GM12892 (cell line): ENCODE measurements at regions not wholly inside any gene's neighbourhood (a gene's known extent, or its start where the extent isn't known, plus 50 kb on each side); places are given as distances from the start of the nearest gene placed in this dataset.

Experiments
- DNase-seq: peaks from one replicate; pipeline ENCODE4 v3.0.0; 2011; ENCODE audit not compliant: insufficient read length
- FAIRE-seq: peaks from 2 replicates; lab custom pipeline; 2011; peaks lifted over from hg19 to GRCh38; lab: Jason Lieb, UNC
- POLR2A ChIP-seq: IDR thresholded peaks from 2 replicates; pipeline ENCODE4 v1.6.1; 2011; ENCODE audit warnings: low read depth, low read length, control low read depth
- POLR2AphosphoS5 ChIP-seq: IDR thresholded peaks from 2 replicates; pipeline ENCODE4 v1.6.1; 2011; ENCODE audit warnings: low read depth, low read length, control low read depth
- TAF1 ChIP-seq: IDR thresholded peaks from 2 replicates; pipeline ENCODE4 v1.6.1; 2011; ENCODE audit warnings: low read depth, mild to moderate bottlenecking, control low read depth, low read length, borderline replicate concordance

DNA sequence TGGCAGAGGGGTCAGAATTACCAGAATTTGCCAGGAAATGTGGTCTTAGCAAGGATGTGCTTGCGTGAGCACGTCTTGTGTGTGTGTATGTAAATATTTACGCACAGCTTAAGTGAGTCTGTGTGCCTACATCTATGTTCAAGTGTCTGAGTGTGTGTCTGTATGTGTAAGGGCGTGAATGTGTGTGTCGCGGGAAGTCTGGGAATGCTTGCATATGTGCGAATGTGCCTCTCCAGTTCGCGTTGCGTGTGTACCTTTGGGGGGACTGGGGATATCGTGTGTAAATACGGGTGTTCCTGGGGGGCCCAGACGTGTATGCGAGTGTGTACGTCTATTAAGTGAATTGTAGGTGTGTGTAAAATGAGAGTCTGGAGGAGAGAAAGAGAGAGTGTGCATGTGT is 68.6 kb upstream of the POU3F1 start:
- TF ChIP-seq POLR2AphosphoS5 (no peak), POLR2A (no peak), TAF1 (no peak)
- FAIRE-seq (no peak), DNase-seq (no peak)

- no peak for FAIRE-seq
- no peak for DNase-seq
- TF ChIP-seq TAF1: no peak
- no peak for TF ChIP-seq POLR2A
- TF ChIP-seq POLR2AphosphoS5: no peak
Observed at GRCh38 chr1:38114241-38115026, 67.8 kb upstream of the POU3F1 start.

GRCh38 chr1:38113159-38113666 is 66.6 kb upstream of the POU3F1 start:
- FAIRE-seq: no peak
- DNase-seq: no peak
- TF ChIP-seq TAF1: no peak
- no peak for TF ChIP-seq POLR2AphosphoS5
- no peak for TF ChIP-seq POLR2A

DNA sequence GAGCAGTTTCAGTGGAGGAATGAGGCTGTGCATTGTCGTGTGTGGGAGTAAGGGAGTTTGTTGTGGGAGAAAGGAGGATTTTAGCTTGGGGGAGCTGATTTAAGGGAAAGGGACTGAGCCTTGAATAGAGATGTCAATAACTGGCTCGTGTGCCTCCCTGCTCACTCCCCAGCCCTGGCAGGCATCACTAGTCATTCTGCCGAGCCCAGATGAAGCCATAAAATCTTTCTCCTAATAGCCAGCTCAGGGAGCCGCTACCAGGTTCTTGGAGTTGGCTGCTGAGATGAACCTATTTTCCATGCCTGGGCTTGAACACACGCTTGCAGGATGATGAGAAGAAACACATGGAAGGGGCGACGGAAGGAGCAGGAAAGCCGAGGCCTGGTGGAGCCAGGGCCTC is 65.0 kb upstream of the POU3F1 start:
- FAIRE-seq (no peak), DNase-seq (no peak)
- TF ChIP-seq TAF1: no peak
- TF ChIP-seq POLR2AphosphoS5: no peak
- TF ChIP-seq POLR2A: no peak

GRCh38 chr1:38105267-38105666 is 58.7 kb upstream of the POU3F1 start:
- DNase-seq: no peak
- TF ChIP-seq POLR2A (no peak), TAF1 (no peak), POLR2AphosphoS5 (no peak)
- no peak for FAIRE-seq

GRCh38 chr1:38102636-38103035 is 56.0 kb upstream of the POU3F1 start:
- DNase-seq (no peak), FAIRE-seq (no peak)
- TF ChIP-seq POLR2A: no peak
- no peak for TF ChIP-seq POLR2AphosphoS5
- no peak for TF ChIP-seq TAF1

DNA sequence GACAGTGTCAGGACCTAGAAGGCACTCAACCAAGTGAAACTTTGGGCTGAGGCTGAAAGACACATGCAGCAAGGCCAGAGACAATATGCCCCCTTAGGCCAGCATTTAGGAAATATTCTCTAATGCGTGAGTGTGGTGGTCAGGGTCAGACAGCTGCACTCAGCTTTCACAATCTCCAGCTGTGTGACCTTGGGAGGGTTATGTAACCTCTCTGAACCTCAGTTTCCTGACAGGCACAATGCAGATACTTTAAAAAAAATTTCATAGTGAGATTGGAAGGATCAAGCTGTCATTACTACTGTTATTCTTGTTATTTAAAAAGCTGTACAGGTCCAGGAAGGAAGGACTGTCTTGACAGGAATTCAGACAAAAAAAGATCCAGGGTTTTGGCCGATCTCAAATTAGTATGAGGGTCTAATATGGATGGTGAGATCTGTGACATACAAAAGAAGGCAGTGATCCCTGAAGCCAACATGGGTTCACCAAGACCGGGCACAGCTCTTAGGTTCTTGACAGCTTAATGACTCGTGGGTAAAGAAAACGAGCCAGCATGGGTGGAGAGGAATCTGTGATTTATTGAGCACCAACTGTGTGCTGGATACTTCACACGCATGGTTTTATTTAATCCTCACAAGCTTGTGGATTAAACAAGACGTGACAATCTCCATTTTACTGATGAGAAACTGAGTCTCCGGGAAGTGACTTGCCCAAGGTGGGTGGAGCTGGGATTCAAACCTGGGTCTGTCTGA is 54.6 kb upstream of the POU3F1 start:
- DNase-seq: no peak
- FAIRE-seq: no peak
- TF ChIP-seq POLR2A (no peak), POLR2AphosphoS5 (no peak), TAF1 (no peak)

GRCh38 chr1:38098101-38098847 is 51.7 kb upstream of the POU3F1 start:
- no peak for DNase-seq
- no peak for TF ChIP-seq TAF1
- TF ChIP-seq POLR2AphosphoS5: no peak
- no peak for TF ChIP-seq POLR2A
- no peak for FAIRE-seq

DNA sequence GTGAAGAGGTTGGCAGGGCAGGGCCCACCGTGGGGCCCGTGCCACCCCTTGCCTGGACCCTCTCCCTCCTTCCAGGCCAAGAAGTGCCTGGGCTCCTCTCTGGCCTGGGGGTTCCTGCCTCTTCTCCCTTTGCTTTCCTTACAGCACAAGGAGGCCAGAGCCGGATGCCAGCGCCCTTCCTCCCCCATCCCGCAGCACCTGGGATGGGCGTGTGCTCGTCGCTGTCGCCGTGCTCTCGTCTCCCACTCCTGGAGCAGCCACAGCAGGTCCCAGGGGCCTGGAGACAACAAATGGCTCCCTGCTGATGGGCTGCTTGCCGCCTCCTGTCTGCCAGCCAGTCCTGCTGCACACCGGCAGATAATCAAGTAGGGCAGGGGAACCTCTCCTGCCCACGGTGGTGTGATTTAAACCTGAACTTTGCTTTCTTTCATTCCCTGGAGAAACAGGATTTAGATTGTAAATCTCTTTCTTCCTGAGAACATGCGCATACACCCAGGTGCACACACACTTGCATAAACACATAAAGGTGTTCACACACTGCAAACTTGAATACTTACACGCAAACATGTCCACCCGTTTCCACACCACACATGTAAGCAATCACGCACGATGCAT is 50.8 kb upstream of the POU3F1 start:
- DNase-seq (no peak), FAIRE-seq (no peak)
- TF ChIP-seq POLR2AphosphoS5 (no peak), POLR2A (no peak), TAF1 (no peak)
